Vagina (tissue), 2 donors: ENCODE measurements at regions not wholly inside any gene's neighbourhood (a gene's known extent, or its start where the extent isn't known, plus 50 kb on each side); places are given as distances from the start of the nearest gene placed in this dataset.
A peak's percentile ranks its signal among the peaks of the same experiment; 100 is the strongest.

Experiments
- DNase-seq, 2 donors: peaks; one replicate each; pipeline ENCODE4 v3.0.0-alpha.2; 2017; ENCODE audit errors: extremely low spot score in 2 of 2
- H3K27ac ChIP-seq: fragments of 200-600 bp; sonication (generic); one replicate; pipeline ENCODE4 v1.5.1; 2019
- H3K27me3 ChIP-seq: fragments of 200-600 bp; sonication (generic); one replicate; pipeline ENCODE4 v1.5.1; 2019
- H3K36me3 ChIP-seq, 2 donors: fragments of 200-600 bp; sonication (generic); one replicate each; pipeline ENCODE4 v1.5.1; 2017 to 2019
- H3K4me1 ChIP-seq: fragments of 200-600 bp; sonication (generic); one replicate; pipeline ENCODE4 v1.5.1; 2019
- H3K4me3 ChIP-seq, 2 donors: fragments of 200-600 bp; sonication (generic); 1 replicate in 1 of 2; 2 replicates in 1 of 2; pipeline ENCODE4 v1.5.1; 2016 to 2019
- H3K9me3 ChIP-seq: fragments of 200-600 bp; sonication (generic); one replicate; pipeline ENCODE4 v1.5.1; 2019
- CTCF ChIP-seq, 3 experiments: fragments of 450-650 bp in 2 of 3; fragments of 200-600 bp in 1 of 3; sonication (generic) in 1 of 3; IDR thresholded peaks; one replicate each; pipeline ENCODE4 v1.5.1; 2017 to 2019; ENCODE audit warnings: antibody characterized with exemption in 3 of 3, mild to moderate bottlenecking in 2 of 3, moderate library complexity in 2 of 3
- POLR2A ChIP-seq, 2 donors: fragments of 450-650 bp; IDR thresholded peaks; one replicate each; pipeline ENCODE4 v1.6.1; 2017; ENCODE audit warnings: antibody characterized with exemption in 2 of 2, mild to moderate bottlenecking in 2 of 2, moderate library complexity in 2 of 2
- POLR2AphosphoS5 ChIP-seq, 2 donors: sonication (generic); formaldehyde crosslinking; IDR thresholded peaks; one replicate each; pipeline ENCODE4 v1.9.0; 2017; ENCODE audit warnings: antibody characterized with exemption in 2 of 2, mild to moderate bottlenecking in 2 of 2, low read depth in 1 of 2; ENCODE audit not compliant: insufficient read depth in 1 of 2
- intact Hi-C: fragments of 100-400 bp; cut with DNase I; formaldehyde crosslinking; loops from one replicate; pipeline ENCODE4 v1.15.1; 2023

- Histone ChIP-seq H3K4me1 (no peaks in the 10 kb centered on the region), H3K9me3 (no peaks in the 10 kb centered on the region), H3K27ac (no peak overlapping the region), H3K27me3 (no peaks in the 10 kb centered on the region), H3K36me3 (no peaks in the 10 kb centered on the region), H3K4me3 (no peak overlapping the region)
- DNase-seq, result no peak
- TF ChIP-seq CTCF (IDR thresholded peaks at IDR 0.05) (no peak), POLR2AphosphoS5 (IDR thresholded peaks at IDR 0.05; ENCODE audit: insufficient read depth in 1 of 2, low read depth in 1 of 2) (no peak), POLR2A (IDR thresholded peaks at IDR 0.05) (no peak)
- intact Hi-C loops, result no loop called here
Measured at GRCh38 chr9:109857336-109857735, 77.3 kb downstream of the PALM2AKAP2 start.

GRCh38 chr9:109859447-109859846 lies 79.4 kb downstream of the PALM2AKAP2 start:
- H3K4me1 ChIP-seq, result no peaks in the 10 kb centered on the region
- TF ChIP-seq POLR2A (IDR thresholded peaks at IDR 0.05) (no peak), CTCF (IDR thresholded peaks at IDR 0.05) (peak in 1 of 3 experiments; percentile 8), POLR2AphosphoS5 (IDR thresholded peaks at IDR 0.05; ENCODE audit: insufficient read depth in 1 of 2, low read depth in 1 of 2) (no peak)
- H3K4me3 ChIP-seq, result no peak overlapping the region
- H3K27me3 ChIP-seq, result no peaks in the 10 kb centered on the region
- intact Hi-C loops, result no loop called here
- H3K36me3 ChIP-seq, result no peaks in the 10 kb centered on the region
- H3K9me3 ChIP-seq, result no peaks in the 10 kb centered on the region
- no peak for DNase-seq
- no peak overlapping the region for H3K27ac ChIP-seq

- H3K27me3 ChIP-seq, result no peaks in the 10 kb centered on the region
- no peaks in the 10 kb centered on the region for H3K4me1 ChIP-seq
- H3K9me3 ChIP-seq, result no peaks in the 10 kb centered on the region
- no peak overlapping the region for H3K4me3 ChIP-seq
- no peaks in the 10 kb centered on the region for H3K36me3 ChIP-seq
- no peak overlapping the region for H3K27ac ChIP-seq
- DNase-seq, result no peak
- intact Hi-C loops, result no loop called here
- TF ChIP-seq CTCF (IDR thresholded peaks at IDR 0.05), result no peak
- no peak for TF ChIP-seq POLR2AphosphoS5 (IDR thresholded peaks at IDR 0.05; ENCODE audit: insufficient read depth in 1 of 2, low read depth in 1 of 2)
- no peak for TF ChIP-seq POLR2A (IDR thresholded peaks at IDR 0.05)
Measured at GRCh38 chr9:109860521-109860920, 80.5 kb downstream of the PALM2AKAP2 start.

- no peaks in the 10 kb centered on the region for H3K36me3 ChIP-seq
- no peak overlapping the region for H3K4me3 ChIP-seq
- no peak for DNase-seq
- no peaks in the 10 kb centered on the region for H3K9me3 ChIP-seq
- no peaks in the 10 kb centered on the region for H3K27me3 ChIP-seq
- intact Hi-C loops, result no loop called here
- H3K4me1 ChIP-seq, result no peaks in the 10 kb centered on the region
- TF ChIP-seq CTCF (IDR thresholded peaks at IDR 0.05) (no peak), POLR2A (IDR thresholded peaks at IDR 0.05) (no peak), POLR2AphosphoS5 (IDR thresholded peaks at IDR 0.05; ENCODE audit: insufficient read depth in 1 of 2, low read depth in 1 of 2) (peak in 1 of 2 donors; percentile 30)
- H3K27ac ChIP-seq, result no peak overlapping the region
Measured at GRCh38 chr9:109861499-109861898, 81.5 kb downstream of the PALM2AKAP2 start.

GRCh38 chr9:109861918-109862317 lies 81.9 kb downstream of the PALM2AKAP2 start:
- Histone ChIP-seq H3K9me3 (no peaks in the 10 kb centered on the region), H3K4me1 (no peaks in the 10 kb centered on the region), H3K27me3 (no peaks in the 10 kb centered on the region), H3K36me3 (no peaks in the 10 kb centered on the region), H3K27ac (no peak overlapping the region), H3K4me3 (no peak overlapping the region)
- no peak for DNase-seq
- intact Hi-C loops, result no loop called here
- TF ChIP-seq CTCF (IDR thresholded peaks at IDR 0.05), result no peak
- no peak for TF ChIP-seq POLR2A (IDR thresholded peaks at IDR 0.05)
- TF ChIP-seq POLR2AphosphoS5 (IDR thresholded peaks at IDR 0.05; ENCODE audit: insufficient read depth in 1 of 2, low read depth in 1 of 2), result no peak
